ENCODE measurements at regions not wholly inside any gene's neighbourhood (a gene's known extent, or its start where the extent isn't known, plus 50 kb on each side); places are given as distances from the start of the nearest gene placed in this dataset.

DNA sequence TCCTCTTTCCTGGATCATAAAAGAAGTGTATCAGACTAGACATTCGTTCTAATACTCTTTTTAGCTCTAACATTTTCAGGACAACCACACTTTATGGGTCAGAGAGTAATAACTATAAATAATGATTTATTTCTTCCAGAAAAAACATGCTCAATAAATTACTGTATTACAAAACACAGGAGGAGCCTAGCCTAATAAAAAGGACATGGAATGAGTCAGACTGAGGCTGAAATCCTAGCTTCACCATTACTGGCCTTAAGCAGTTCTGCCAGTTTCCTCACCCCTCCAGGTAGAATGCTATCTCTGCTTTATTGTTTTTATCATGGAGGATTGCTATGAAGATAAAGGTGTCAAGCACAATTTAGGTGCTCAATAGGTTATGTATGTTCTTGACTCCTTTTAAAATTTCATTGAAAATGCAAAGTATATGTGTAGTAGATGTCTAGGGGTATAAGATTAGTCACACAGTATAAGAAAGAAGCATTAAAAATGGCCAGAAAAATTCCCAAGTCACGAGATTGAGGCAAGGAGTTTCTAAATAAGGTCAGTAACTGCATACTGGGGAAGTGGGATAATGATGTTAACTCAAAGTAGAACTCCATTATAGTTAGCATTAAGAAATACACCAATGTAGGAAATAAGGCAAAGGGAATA is 105.5 kb upstream of the NEUROD1 start:
- no peaks in the 10 kb centered on the region for H3K9me3 ChIP-seq (ENCODE audit: control insufficient read depth, insufficient read depth, low read length)
- DNase-seq (no peak), ATAC-seq (no peak)
- Mint-ChIP-seq H3K4me3 (no peak overlapping the region), H3K27ac (no peak overlapping the region), H3K4me1 (no peaks in the 10 kb centered on the region), H3K9me3 (no peaks in the 10 kb centered on the region), H3K36me3 (no peaks in the 10 kb centered on the region), H3K27me3 (ENCODE audit: low read depth in 2 of 2) (peaks cover 7 to 8% of the 10 kb centered on the region in 2 donors)
- no CpG with 5 or more reads among the region's 2 CpGs for WGBS (ENCODE audit: insufficient coverage)
- no peak overlapping the region for H3K27ac ChIP-seq (ENCODE audit: low read length)
- no peak for TF ChIP-seq CTCF (IDR thresholded peaks at IDR 0.05)
- no peaks in the 10 kb centered on the region for H3K4me1 ChIP-seq (ENCODE audit: control insufficient read depth, insufficient read depth, low read length)
- no peaks in the 10 kb centered on the region for H3K36me3 ChIP-seq (ENCODE audit: control insufficient read depth, insufficient read depth, low read length)
- no peaks in the 10 kb centered on the region for H3K27me3 ChIP-seq (ENCODE audit: control insufficient read depth, insufficient read depth, low read length)
- no peak overlapping the region for H3K4me3 ChIP-seq (ENCODE audit: low read length)
- intact Hi-C loops (cut with micrococcal nuclease) = no loop called here

DNA sequence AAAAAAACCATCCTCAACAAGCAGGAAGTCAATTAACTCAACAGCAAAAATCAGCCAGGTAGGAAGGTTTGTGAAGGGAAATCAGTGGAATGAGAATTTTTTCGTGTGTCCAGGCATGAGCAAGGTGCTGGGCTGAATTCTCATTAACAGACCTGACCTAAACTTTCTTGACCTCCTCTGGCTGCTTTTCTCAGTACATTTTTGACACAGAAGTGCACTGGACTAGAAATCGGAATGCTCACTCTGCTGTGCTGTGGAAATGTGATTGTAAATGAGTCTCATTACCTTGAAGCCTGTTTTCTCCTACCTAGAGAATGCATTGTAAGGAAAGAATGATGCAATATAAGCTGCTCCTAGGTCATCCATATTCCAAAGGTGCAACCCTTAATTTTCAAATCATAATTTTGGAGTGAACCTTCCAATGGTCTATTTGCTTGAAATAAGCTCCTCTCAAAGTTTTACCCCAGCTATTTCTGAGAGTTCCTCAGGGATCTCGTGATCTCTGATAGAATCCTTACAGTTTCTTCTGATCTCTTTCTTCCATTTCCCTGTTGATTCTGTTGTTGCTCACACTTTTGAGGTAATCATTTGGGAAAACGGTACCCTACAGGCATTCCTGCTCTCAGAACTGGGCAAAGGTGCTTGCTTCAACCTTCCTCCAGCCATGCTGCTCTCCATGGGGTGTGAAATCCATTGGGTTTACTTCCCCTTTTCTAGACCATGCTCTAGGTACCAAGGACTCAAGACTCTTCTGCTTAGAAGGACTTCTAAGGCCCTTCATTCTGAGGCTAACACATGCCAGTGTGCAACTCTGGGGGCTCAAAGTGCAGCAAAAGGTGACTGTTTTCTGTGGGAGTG is 104.9 kb upstream of the ITPRID2 start:
- WGBS (ENCODE audit: insufficient coverage) = 81% methylated on average over 4 of the region's 4 CpGs
- no peaks in the 10 kb centered on the region for H3K27me3 ChIP-seq (ENCODE audit: control insufficient read depth, insufficient read depth, low read length)
- H3K36me3 Mint-ChIP-seq = no peaks in the 10 kb centered on the region
- no peak for DNase-seq
- no peak overlapping the region for H3K4me3 ChIP-seq (ENCODE audit: low read length)
- no peak overlapping the region for H3K4me3 Mint-ChIP-seq
- no peak for ATAC-seq
- H3K27ac Mint-ChIP-seq = no peak overlapping the region
- no peak for TF ChIP-seq CTCF (IDR thresholded peaks at IDR 0.05)
- intact Hi-C loops (cut with micrococcal nuclease) = no loop called here
- peaks cover 4 to 8% of the 10 kb centered on the region in 2 donors for H3K27me3 Mint-ChIP-seq (ENCODE audit: low read depth in 2 of 2)
- H3K27ac ChIP-seq (ENCODE audit: low read length) = no peak overlapping the region
- no peaks in the 10 kb centered on the region for H3K4me1 ChIP-seq (ENCODE audit: control insufficient read depth, insufficient read depth, low read length)
- H3K9me3 Mint-ChIP-seq = no peaks in the 10 kb centered on the region
- H3K4me1 Mint-ChIP-seq = no peaks in the 10 kb centered on the region
- H3K9me3 ChIP-seq (ENCODE audit: control insufficient read depth, insufficient read depth, low read length) = no peaks in the 10 kb centered on the region
- no peaks in the 10 kb centered on the region for H3K36me3 ChIP-seq (ENCODE audit: control insufficient read depth, insufficient read depth, low read length)

- H3K27me3 Mint-ChIP-seq (ENCODE audit: low read depth in 2 of 2) = peaks cover 0 to 11% of the 10 kb centered on the region in 2 donors
- no peaks in the 10 kb centered on the region for H3K36me3 Mint-ChIP-seq
- no peaks in the 10 kb centered on the region for H3K36me3 ChIP-seq (ENCODE audit: control insufficient read depth, insufficient read depth, low read length)
- 56% methylated on average over 2 of the region's 3 CpGs for WGBS (ENCODE audit: insufficient coverage)
- no peaks in the 10 kb centered on the region for H3K4me1 ChIP-seq (ENCODE audit: control insufficient read depth, insufficient read depth, low read length)
- DNase-seq (no peak), ATAC-seq (peak in 1 of 3 donors; percentile 30)
- intact Hi-C loops (cut with micrococcal nuclease) = no loop called here
- no peaks in the 10 kb centered on the region for H3K9me3 Mint-ChIP-seq
- H3K27ac Mint-ChIP-seq = no peak overlapping the region
- no peak overlapping the region for H3K4me3 ChIP-seq (ENCODE audit: low read length)
- H3K4me3 Mint-ChIP-seq = no peak overlapping the region
- H3K9me3 ChIP-seq (ENCODE audit: control insufficient read depth, insufficient read depth, low read length) = no peaks in the 10 kb centered on the region
- H3K4me1 Mint-ChIP-seq = no peaks in the 10 kb centered on the region
- no peak overlapping the region for H3K27ac ChIP-seq (ENCODE audit: low read length)
- TF ChIP-seq CTCF (IDR thresholded peaks at IDR 0.05) = no peak
- no peaks in the 10 kb centered on the region for H3K27me3 ChIP-seq (ENCODE audit: control insufficient read depth, insufficient read depth, low read length)
Measured at GRCh38 chr2:181787310-181788048, 104.1 kb upstream of the ITPRID2 start.

Data from natural killer cell (primary cell).